AG04449 (cell line): ENCODE measurements at regions not wholly inside any gene's neighbourhood (a gene's known extent, or its start where the extent isn't known, plus 50 kb on each side); places are given as distances from the start of the nearest gene placed in this dataset.
"Not testable (repeated sequence)": the region's sequence is repeated elsewhere in the genome, so short reads cannot be mapped to it uniquely, and the experiment has no call there.

Source experiments
- CTCF ChIA-PET: fragments of 350-600 bp; formaldehyde crosslinking; extraction: SDS; loops from one replicate; lab custom pipeline; 2021; ENCODE audit warnings: antibody characterized with exemption; lab: Yijun Ruan, JAX
- POLR2A ChIA-PET: fragments of 400-600, 350-600 bp; formaldehyde crosslinking; extraction: SDS; loops from one replicate; lab custom pipeline; 2020; ENCODE audit warnings: antibody characterized with exemption, inconsistent platforms; lab: Yijun Ruan, JAX
- DNase-seq: peaks from one replicate; pipeline ENCODE4 v3.0.0-alpha.2; 2010; ENCODE audit warnings: low read depth, low spot score
- H3K4me3 ChIP-seq: 2 replicates; pipeline ENCODE4 v1.5.1; 2011; ENCODE audit warnings: low read depth, mild to moderate bottlenecking, control low read depth, low read length
- TF ChIP-seq, protein P1 (sequence below): IDR thresholded peaks from one replicate; pipeline ENCODE4 v1.5.1; 2011; ENCODE audit warnings: mild to moderate bottlenecking, moderate library complexity, low read length, control low read depth, inconsistent platforms; ENCODE audit not compliant: insufficient read depth; ENCODE audit errors: missing control alignments

DNA sequence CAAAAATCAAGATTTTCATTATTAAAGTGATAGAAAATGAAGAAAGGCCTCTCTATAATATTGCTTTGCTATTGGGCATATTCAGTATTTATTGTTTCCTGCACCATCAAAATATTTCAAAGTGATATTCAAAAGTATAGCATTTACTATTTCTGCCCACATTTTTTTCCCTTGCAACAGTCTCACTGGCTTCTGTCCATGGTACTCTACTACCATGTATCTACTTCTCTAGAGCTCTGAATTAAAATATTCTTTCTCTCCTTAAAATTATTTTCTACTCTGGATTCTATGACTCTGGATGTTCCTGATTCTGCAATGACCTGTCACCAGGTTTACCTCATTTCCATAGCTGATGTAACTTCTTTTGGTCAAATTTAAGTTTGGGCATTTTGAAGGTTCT is 1508.3 kb upstream of the PRR20A start:
- no peak overlapping the region for H3K4me3 ChIP-seq
- ChIA-PET POLR2A (no interaction called here), CTCF (no interaction called here)
- no peak for DNase-seq
- TF ChIP-seq, protein P1, sequence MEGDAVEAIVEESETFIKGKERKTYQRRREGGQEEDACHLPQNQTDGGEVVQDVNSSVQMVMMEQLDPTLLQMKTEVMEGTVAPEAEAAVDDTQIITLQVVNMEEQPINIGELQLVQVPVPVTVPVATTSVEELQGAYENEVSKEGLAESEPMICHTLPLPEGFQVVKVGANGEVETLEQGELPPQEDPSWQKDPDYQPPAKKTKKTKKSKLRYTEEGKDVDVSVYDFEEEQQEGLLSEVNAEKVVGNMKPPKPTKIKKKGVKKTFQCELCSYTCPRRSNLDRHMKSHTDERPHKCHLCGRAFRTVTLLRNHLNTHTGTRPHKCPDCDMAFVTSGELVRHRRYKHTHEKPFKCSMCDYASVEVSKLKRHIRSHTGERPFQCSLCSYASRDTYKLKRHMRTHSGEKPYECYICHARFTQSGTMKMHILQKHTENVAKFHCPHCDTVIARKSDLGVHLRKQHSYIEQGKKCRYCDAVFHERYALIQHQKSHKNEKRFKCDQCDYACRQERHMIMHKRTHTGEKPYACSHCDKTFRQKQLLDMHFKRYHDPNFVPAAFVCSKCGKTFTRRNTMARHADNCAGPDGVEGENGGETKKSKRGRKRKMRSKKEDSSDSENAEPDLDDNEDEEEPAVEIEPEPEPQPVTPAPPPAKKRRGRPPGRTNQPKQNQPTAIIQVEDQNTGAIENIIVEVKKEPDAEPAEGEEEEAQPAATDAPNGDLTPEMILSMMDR = no peak

DNA sequence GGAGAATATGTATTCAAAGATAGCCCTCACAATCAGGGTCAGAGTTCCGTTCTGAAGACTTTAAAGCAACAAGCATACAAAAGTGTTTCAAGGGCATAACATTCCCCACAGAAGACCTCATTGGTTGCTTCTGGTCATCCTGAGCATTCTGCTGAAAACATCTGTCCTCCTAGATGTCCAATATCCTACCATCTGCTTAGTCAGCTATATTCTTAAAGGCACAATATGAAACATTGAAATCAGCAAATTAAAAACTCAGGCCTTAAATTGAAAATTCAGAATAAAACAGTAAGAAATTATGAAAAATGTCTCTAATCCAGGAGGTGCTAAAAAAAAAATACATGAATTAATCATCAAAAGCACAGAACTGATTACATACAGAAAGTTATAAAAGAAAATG is 1491.2 kb upstream of the PRR20A start:
- TF ChIP-seq, protein P1 = no peak
- no peak for DNase-seq
- no peak overlapping the region for H3K4me3 ChIP-seq
- ChIA-PET POLR2A (no interaction called here), CTCF (no interaction called here)

DNA sequence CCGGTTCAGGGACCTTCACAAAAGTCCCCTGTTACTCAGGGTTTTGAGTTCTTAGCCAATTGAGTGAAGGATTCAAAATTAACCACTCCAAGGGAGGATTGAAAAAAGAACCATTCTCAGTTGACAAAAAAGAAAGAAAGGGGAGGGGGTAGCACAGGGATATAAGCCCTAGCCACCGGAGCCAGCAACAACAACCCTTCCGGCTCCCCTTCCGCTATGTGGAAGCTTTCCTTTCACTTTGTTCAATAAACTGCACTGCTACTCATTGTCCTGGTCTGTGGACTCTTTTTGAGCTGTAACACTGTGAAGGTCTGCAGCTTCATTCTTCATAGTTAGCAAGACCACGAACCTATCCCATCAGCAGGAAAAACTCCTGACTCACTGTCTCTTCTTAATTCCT is 1488.1 kb upstream of the PRR20A start:
- no peak overlapping the region for H3K4me3 ChIP-seq
- TF ChIP-seq, protein P1 = no peak

DNA sequence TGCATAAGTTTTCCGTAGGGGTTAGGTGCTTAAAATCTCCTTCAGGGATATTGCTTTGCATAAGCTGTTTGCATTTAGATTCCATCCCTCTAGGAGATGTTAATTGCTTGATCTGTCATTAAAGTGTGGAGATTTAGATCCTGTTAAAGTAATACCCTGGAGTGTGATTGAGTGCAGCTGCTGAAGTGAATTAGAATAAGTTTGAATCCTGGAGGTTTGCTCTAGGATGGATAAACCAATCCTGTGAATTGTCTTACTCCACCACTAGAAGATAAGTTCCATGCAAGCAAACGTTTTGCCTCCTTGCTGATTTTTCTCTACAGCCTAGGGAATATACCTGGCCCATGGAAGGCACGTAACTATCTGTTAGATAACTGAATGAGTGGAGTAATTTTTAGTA is 1487.2 kb upstream of the PRR20A start:
- no peak overlapping the region for H3K4me3 ChIP-seq
- DNase-seq = no peak
- CTCF ChIA-PET = no interaction called here
- TF ChIP-seq, protein P1 = no peak
- POLR2A ChIA-PET = no interaction called here

More for the DNA sequence above, 1488.1 kb upstream of the PRR20A start:
- ChIA-PET CTCF (no interaction called here), POLR2A (no interaction called here)
- DNase-seq = no peak

DNA sequence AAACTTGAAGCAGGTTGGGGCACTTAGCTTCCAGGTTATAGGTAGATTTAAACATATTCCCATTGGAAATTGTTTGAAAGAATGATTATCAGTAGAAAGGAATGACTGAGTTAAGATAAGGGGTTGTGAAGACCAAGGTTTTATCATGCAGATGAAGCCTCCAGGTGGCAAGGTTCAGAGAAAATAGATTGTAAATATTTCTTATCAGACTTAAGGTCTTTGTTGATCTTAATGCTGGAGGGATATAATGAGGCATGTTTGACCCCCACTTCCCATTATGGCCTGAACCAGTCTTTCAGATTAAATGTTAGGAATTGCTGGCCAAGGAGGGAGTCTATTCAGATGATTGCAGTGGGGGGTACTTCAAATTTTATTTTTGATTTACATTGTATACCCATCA is 1486.5 kb upstream of the PRR20A start:
- TF ChIP-seq, protein P1 = no peak
- POLR2A ChIA-PET = no interaction called here
- H3K4me3 ChIP-seq = no peak overlapping the region
- no peak for DNase-seq
- CTCF ChIA-PET = no interaction called here

DNA sequence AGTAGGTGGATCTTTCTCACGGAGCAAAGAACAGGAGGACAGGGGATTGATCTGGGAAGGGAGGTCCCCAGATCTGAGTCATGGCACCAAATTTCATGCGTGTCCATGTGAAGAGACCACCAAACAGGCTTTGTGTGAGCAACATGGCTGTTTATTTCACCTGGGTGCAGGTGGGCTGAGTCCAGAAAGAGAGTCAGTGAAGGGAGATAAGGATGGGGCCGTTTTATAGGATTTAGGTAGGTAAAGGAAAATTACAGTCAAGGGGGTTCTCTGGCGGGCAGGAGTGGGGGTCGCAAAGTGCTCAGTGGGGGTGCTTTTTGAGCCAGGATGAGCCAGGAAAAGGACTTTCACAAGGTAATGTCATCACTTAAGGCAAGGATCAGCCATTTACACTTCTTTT is 1480.5 kb upstream of the PRR20A start:
- H3K4me3 ChIP-seq, CTCF ChIA-PET, POLR2A ChIA-PET, DNase-seq: not testable (repeated sequence)

DNA sequence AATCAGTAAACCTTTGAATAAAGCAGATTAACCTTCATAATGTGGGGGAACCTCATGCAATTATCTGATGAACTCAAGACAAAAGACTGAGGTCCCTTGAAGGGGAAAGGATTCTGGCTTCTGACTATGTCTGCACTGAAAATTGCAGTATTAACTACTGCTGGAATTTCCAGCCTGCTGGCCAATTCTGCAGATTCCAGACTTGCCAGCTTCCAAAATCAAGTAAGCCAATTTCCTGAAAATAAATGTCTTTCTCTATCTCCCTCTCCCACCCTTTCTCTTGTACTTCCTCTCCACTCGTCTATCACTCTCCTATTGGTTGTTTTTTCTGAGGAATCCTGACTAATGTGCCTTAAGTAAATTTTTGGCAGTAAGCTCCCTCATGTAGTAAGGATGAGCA is 1479.9 kb upstream of the PRR20A start:
- POLR2A ChIA-PET = no interaction called here
- TF ChIP-seq, protein P1 = no peak

More for the DNA sequence above, 1479.9 kb upstream of the PRR20A start:
- H3K4me3 ChIP-seq = no peak overlapping the region
- CTCF ChIA-PET = no interaction called here
- DNase-seq = no peak
